ENCODE measurements at regions not wholly inside any gene's neighbourhood (a gene's known extent, or its start where the extent isn't known, plus 50 kb on each side); places are given as distances from the start of the nearest gene placed in this dataset.
A peak's percentile ranks its signal among the peaks of the same experiment; 100 is the strongest.
"Not testable (repeated sequence)": the region's sequence is repeated elsewhere in the genome, so short reads cannot be mapped to it uniquely, and the experiment has no call there.

GRCh38 chrY:3195035-3195434 is 259.9 kb downstream of the ZFY start:
- not testable (repeated sequence) for H3K4me3 ChIP-seq (replicated peaks; ENCODE audit: low read depth, low read length); DNase-seq (ENCODE audit: low read depth)

- H3K4me3 ChIP-seq (replicated peaks; ENCODE audit: low read depth, low read length); DNase-seq (ENCODE audit: low read depth): not testable (repeated sequence)
Observed at GRCh38 chrY:3202287-3202686, 267.1 kb downstream of the ZFY start.

GRCh38 chrY:3206733-3207132 is 271.6 kb downstream of the ZFY start:
- H3K4me3 ChIP-seq (replicated peaks; ENCODE audit: low read depth, low read length); DNase-seq (ENCODE audit: low read depth): not testable (repeated sequence)

GRCh38 chrY:3213183-3213582 is 278.0 kb downstream of the ZFY start:
- not testable (repeated sequence) for DNase-seq (ENCODE audit: low read depth); H3K4me3 ChIP-seq (replicated peaks; ENCODE audit: low read depth, low read length)

- not testable (repeated sequence) for DNase-seq (ENCODE audit: low read depth)
Observed at GRCh38 chrY:3218134-3218533, 283.0 kb downstream of the ZFY start.

GRCh38 chrY:3218559-3218958 is 283.4 kb downstream of the ZFY start:
- H3K4me3 ChIP-seq (replicated peaks; ENCODE audit: low read depth, low read length); DNase-seq (ENCODE audit: low read depth): not testable (repeated sequence)

More at GRCh38 chrY:3218134-3218533, 283.0 kb downstream of the ZFY start:
- H3K4me3 ChIP-seq (replicated peaks; ENCODE audit: low read depth, low read length), result not testable (repeated sequence)

- not testable (repeated sequence) for H3K4me3 ChIP-seq (replicated peaks; ENCODE audit: low read depth, low read length); DNase-seq (ENCODE audit: low read depth)
Observed at GRCh38 chrY:3262911-3263310, 316.0 kb upstream of the TGIF2LY start.

GRCh38 chrY:3288063-3288462 is 290.8 kb upstream of the TGIF2LY start:
- H3K4me3 ChIP-seq (replicated peaks; ENCODE audit: low read depth, low read length); DNase-seq (ENCODE audit: low read depth): not testable (repeated sequence)

GRCh38 chrY:3297235-3297634 is 281.6 kb upstream of the TGIF2LY start:
- H3K4me3 ChIP-seq (replicated peaks; ENCODE audit: low read depth, low read length); DNase-seq (ENCODE audit: low read depth): not testable (repeated sequence)

GRCh38 chrY:3319988-3320387 is 258.9 kb upstream of the TGIF2LY start:
- DNase-seq (ENCODE audit: low read depth); H3K4me3 ChIP-seq (replicated peaks; ENCODE audit: low read depth, low read length): not testable (repeated sequence)

- DNase-seq (ENCODE audit: low read depth); H3K4me3 ChIP-seq (replicated peaks; ENCODE audit: low read depth, low read length): not testable (repeated sequence)
Observed at GRCh38 chrY:3367535-3367934, 211.3 kb upstream of the TGIF2LY start.

GRCh38 chrY:3368459-3368858 is 210.4 kb upstream of the TGIF2LY start:
- H3K4me3 ChIP-seq (replicated peaks; ENCODE audit: low read depth, low read length); DNase-seq (ENCODE audit: low read depth): not testable (repeated sequence)

- not testable (repeated sequence) for DNase-seq (ENCODE audit: low read depth); H3K4me3 ChIP-seq (replicated peaks; ENCODE audit: low read depth, low read length)
Observed at GRCh38 chrY:3391508-3391907, 187.4 kb upstream of the TGIF2LY start.

- DNase-seq (ENCODE audit: low read depth); H3K4me3 ChIP-seq (replicated peaks; ENCODE audit: low read depth, low read length): not testable (repeated sequence)
Observed at GRCh38 chrY:3404241-3404640, 174.6 kb upstream of the TGIF2LY start.

GRCh38 chrY:3405585-3405984 is 173.3 kb upstream of the TGIF2LY start:
- peak; percentile 28 for DNase-seq (ENCODE audit: low read depth)
- TF ChIP-seq CTCF (IDR thresholded peaks at IDR 0.05; ENCODE audit: low read length, missing control alignments), result peak; percentile 37
- not testable (repeated sequence) for H3K4me3 ChIP-seq (replicated peaks; ENCODE audit: low read depth, low read length)

GRCh38 chrY:3406896-3407452 is 171.9 kb upstream of the TGIF2LY start:
- DNase-seq (ENCODE audit: low read depth), result not testable (repeated sequence)

GRCh38 chrY:3410322-3410892 is 168.5 kb upstream of the TGIF2LY start:
- DNase-seq (ENCODE audit: low read depth); H3K4me3 ChIP-seq (replicated peaks; ENCODE audit: low read depth, low read length): not testable (repeated sequence)

More at GRCh38 chrY:3406896-3407452, 171.9 kb upstream of the TGIF2LY start:
- H3K4me3 ChIP-seq (replicated peaks; ENCODE audit: low read depth, low read length), result not testable (repeated sequence)

Measured in fibroblast of pulmonary artery (primary cell).